HS-27A (cell line): ENCODE measurements at regions not wholly inside any gene's neighbourhood (a gene's known extent, or its start where the extent isn't known, plus 50 kb on each side); places are given as distances from the start of the nearest gene placed in this dataset.
"Not testable (repeated sequence)": the region's sequence is repeated elsewhere in the genome, so short reads cannot be mapped to it uniquely, and the experiment has no call there.

Experiments
- DNase-seq: peaks from one replicate; pipeline ENCODE4 v3.0.0-alpha.2; 2012; ENCODE audit warnings: low read depth, missing footprints

GRCh38 chr2:224147174-224147573, 108.1 kb upstream of the SERPINE2 start:
- DNase-seq = no peak

DNA sequence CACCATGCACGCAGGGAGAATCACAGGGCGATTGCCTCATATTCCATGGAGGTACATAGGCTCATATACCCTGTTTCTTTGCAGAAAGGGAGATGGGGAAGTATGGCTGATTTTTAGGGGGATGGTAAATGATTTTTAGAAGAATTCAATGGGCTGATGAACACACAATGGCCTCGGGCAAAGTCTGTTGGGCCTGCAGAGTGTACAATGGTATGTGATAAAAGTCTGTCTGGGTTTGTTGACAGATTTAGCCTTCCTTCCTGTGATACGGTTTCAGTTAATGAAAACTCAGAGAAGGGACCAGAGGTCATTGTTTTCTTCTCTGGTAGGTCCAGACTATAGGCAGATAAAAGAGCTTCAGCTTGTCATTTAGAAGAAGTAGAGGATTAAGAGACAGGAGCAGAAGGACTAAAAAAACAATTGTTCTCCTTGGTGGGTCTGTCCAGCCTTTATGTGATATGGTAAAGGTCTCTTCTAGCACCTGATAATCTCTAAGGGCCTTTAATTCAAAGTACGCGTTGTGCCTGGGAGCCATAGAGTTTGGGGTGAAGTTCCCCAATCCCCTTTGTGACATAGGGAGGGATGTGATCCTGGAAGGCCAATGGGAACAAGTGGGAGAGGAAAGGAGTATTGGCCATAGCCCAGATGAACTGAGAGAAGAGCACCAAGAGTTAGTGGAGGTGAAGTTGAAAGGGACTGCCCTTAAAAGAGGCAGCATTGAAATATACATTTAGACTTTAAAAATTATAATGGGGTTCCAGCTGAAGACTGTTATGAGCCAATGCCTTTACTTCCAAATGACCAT, 107.5 kb upstream of the SERPINE2 start:
- DNase-seq = no peak

DNA sequence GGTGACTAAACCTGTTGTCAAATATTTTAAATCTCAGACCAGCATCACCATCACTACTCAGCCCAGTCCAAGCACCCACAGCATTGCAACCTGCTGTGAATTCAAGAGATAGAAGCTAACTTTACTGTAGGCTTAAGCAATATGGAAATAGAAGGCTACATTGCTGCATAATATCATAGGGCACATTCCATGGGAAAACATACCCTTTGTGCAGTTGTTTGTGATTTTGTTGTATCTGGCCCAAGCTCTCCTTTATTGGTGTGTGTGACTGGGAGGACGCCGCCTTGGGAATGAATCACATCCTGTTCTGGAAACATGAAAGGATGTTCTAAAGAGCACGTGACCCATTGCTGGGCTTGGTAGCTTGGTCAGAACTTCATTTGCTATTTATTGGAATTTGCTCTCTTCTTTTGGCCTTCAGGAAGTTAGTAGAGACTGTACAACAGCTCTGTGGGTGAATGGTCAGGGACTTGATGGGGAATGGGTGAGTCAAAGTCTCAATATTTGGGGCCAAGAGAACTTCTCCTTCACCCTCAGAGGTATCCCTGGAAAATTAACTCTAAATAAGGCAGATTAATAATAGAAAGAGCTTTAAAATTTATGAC, 106.8 kb upstream of the SERPINE2 start:
- peak; percentile 61 for DNase-seq

DNA sequence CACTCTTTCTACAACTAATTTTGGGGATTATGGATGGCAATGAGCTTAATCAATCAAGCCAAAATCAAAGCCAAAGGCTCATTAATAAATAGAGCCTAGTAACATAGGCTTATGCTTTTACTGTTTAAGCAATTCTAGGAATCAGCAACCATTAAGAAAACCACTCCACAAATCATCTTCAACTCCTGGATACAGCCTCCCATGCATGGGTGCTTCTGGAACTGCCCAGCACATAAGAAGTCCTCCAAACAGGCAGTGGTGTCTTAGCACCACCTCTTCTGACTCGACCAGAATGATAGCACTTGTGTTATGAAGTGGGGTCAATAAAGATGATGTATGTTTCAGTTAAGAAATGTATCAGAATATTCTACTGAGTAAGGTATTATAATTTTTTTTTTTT, 104.4 kb upstream of the SERPINE2 start:
- no peak for DNase-seq

DNA sequence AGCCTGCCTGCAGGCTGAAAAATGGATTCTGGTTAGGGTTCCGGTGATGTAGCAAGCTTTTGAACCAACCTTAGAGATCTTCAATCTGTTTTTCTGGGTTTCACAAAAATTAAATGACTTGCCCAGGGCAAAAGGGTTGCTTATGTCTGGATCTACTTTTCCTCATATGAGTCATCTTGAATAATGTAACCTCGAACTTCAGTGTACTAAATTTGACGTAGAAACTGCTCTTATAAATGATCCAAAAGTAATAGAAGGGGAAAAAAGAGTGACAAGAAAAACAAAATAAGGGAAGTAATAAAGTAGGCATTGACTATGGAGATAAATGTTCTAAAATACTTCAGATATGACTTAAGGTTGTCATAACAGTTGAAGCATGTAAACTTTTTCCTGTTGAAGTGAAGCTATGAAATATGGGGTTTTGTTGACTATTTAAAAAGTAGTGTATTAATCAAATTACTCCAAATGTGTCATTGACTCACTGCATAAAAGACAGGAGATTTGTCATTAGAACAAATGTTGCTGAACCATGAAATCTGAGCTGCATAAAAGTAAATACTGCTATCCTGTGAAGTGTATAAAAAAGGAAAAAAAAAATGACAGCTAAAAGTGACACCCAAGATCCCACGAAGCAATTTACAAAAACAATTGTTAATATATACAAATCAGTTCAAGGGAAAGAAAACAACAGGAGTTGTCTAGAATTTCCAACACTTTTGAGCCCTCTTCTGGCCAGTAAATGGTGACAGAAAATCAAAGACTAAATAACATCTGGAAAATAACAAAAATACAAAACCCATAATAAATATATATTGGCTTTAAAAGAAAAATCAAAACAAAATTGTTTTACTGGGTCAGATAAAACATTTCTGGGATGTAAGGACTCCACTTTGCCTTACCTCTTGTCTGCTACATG, 103.6 kb upstream of the SERPINE2 start:
- DNase-seq = no peak

DNA sequence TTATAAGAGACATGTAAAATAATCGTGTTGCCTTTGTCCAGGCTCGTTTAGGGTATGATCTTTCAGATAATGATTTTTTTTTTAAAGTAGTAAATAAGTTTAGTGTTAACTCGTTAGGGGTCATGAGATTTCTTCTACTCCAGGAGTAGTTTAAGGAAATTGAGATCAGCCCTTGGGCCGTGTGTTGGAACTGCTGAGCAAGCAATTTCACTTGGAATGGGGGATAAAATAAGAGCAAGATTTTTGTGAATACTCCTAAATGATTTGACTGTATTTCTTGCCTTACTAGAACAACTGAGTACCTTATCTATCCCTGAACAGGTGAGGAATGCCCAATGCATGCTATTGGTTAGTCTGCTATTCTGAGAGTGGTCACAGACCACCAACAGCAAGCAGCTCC, 102.2 kb upstream of the SERPINE2 start:
- no peak for DNase-seq

GRCh38 chr2:224137208-224137607, 98.1 kb upstream of the SERPINE2 start:
- DNase-seq = no peak

DNA sequence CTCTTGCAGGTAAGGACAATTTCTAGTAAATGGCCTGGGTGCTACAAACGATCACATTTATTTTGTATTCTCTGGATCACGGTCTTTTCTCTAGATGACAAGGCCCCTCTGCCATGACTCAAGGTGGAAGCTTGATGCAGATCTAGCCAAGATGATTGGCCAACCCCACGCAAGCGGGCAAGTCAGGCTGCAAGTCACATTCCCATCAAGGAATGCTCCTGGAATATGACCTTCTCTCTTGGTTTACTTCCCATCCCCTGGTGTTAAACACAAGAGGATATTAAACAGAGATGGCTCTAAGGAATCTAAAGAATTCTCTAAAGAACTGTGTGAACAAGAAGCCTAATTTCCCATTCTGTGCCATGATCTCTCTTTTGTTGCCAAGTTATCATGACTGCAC, 97.3 kb upstream of the SERPINE2 start:
- DNase-seq = no peak

- no peak for DNase-seq
Measured at GRCh38 chr2:224135881-224136280, 96.8 kb upstream of the SERPINE2 start.

DNA sequence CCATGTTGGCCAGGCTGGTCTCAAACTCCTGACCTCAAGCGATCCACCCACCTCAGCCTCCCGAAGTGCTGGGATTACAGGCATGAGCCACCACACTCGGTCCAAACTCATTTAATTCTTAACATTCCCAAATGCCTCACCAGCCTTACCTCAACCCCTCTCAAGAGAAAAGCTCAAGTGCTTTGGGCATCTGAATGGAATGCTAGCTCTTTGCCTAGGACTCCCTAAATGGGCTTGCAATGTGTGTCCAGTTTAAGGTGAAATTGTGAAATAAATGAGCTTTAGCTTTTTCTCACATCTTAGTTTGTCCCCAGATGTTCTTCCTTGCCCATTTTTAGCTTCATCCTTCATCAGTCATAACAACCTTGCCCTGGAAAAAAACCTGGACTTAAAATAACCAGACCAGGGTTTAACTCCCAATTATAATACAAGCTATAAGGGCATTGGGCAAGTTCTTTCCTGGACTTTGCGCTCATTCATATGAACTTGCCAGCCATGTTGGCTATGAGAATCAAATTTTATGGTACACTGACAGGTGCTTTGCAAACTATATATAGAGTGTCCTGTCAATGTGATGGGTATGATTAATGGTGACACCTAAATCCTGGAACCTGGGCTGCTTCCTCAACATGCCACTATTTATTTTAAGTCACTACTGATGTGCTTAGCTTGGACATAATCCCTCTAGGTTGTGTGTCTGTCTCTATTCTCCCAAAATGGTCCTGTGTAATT, 95.1 kb upstream of the SERPINE2 start:
- no peak for DNase-seq

DNA sequence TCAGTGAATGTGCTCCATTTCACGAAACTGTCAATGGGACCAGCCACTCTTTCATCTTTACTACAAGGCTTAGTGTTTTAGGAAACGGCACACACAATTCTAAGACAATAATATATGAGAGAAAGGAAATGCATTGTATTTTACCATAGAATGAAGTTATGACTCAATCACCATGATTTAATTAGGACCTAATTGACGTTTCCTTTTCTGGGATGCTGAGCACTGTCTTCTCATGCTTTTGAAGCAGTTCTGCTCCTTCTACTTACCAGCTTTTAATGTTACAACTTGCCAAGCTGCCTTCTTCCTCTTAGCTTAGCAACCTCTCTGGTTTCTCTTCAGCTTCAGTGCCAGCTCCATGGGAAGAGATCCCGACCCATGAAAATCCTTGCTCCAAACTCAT, 94.3 kb upstream of the SERPINE2 start:
- no peak for DNase-seq

DNA sequence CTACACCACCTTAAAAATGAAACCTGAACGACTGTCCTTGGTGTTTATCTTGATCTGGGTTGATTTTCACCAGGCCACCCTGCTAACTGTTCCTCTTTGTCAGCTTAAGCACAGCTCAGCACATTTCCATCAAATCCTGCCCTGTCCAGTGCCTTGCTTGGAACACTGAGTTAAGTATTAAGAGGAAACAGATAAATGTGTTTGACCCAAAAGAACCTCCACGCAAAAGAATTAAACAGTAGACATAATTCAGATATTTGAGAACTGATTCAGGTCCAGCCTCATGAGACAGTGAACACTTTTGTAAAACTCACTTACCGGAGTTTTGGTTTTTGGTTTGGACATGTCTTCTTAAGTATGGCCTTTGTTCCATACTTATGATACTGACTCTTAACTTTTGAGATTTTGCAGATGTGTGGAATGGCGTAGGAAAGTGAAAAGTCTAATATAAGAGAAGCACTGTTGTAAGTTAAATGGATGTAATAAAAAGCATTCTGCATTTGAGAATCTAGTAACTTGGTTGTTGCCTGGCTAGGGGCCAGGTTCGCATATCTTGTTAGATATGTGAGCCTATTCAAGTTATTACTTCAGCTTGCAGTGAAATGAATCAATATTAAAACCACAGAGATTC, 88.9 kb upstream of the SERPINE2 start:
- DNase-seq = no peak

DNA sequence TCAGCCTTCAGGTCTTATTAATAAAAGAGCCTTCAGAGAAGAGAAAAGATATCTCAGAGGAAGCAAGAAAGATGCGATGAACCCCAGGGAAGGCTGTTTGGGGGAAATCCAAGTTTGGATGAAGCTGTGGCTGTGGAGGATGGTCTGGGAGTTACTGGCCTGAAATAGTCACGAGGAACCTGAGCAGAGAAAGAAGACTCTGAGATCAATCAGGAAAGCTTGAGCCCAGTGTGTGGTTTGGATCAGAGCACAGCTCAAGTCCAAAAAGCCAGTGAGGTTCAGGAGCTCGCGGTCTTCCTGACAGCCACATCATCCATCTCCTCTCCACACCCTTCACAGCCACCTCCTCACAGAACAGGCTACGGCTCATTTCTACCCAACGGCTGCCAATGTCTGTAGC, 87.4 kb upstream of the SERPINE2 start:
- no peak for DNase-seq

DNA sequence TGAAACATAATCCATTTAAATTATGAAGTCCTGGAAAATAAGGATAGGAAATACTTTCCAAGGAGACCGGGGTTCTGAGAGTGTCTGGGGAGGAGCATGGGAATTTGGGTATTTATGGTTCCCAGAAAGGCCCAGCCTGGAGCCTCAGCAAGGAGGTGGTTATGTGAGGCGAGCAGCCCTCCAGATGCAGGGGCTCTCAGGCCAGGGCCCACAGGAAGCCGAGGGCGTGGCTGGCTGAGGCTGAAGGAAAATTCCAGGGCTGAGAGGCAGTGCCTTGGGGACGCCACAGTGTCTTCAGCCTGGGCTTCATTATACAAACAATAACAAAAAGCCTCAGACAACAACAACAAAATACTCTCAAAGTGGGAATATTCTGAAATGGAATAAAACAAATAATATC, 86.9 kb upstream of the SERPINE2 start:
- no peak for DNase-seq

DNA sequence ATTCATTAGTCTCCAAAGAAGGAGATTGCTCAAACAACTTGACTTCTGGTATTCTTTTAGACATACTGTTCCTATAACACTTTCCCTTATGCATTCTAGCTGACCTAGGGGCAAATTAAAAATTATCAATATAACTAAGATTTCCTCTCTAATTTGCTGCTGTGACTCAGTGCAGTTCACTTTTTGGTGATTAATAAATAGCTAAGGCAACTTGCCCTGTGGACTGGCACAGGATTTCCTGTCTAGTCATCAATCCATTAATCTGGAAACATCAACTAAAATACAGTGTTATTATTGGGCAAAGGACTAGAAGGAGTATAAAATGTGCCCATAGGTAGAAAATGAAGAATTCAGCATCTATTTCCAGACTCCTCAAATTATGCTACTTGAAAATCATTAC, 83.5 kb upstream of the SERPINE2 start:
- DNase-seq = no peak

DNA sequence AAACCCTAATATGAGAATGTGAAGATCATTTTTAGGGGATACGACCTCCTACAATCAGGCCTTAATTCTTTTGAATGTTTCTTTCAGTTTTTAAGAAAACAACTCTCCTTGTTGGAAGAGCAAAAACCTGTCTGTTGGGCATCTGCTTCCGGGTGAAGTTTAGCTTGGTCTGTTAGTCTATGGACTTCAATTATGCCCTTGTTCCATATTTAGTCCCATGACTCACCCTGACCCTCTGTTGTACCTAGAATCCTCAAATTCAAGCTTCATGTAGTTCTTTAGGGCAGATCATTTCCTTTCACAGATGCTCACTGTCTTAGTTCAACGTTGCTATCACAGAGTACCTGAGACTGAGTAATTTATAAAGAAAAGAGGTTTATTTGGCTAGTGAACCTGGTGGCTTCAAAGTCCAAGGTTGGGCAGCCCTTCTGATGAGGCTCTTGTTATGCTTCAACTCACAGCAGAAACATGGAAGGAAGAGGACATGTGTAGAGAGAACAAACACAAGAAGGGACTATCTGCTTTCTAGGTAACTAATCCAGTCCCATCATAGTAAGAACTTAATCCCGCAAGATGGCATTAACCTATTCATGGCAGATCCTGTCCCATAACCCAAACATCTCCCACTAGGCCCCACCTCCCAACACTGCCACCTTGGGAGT, 82.5 kb upstream of the SERPINE2 start:
- no peak for DNase-seq

- DNase-seq = no peak
Measured at GRCh38 chr2:224120986-224121385, 81.9 kb upstream of the SERPINE2 start.

GRCh38 chr2:224119846-224120245, 80.8 kb upstream of the SERPINE2 start:
- not testable (repeated sequence) for DNase-seq

- DNase-seq = no peak
Measured at GRCh38 chr2:224114428-224114827, 75.3 kb upstream of the SERPINE2 start.

GRCh38 chr2:224113930-224114329, 74.8 kb upstream of the SERPINE2 start:
- not testable (repeated sequence) for DNase-seq

GRCh38 chr2:224111576-224111975, 72.5 kb upstream of the SERPINE2 start:
- DNase-seq = no peak
